Stimulated activated CD8-positive, alpha-beta memory T cell treated with anti-CD3 and anti-CD28 coated beads, Interleukin-7, amount 100 ng/mL, for 48 hours (primary cell): ENCODE measurements at regions not wholly inside any gene's neighbourhood (a gene's known extent, or its start where the extent isn't known, plus 50 kb on each side); places are given as distances from the start of the nearest gene placed in this dataset.
"Not testable (repeated sequence)": the region's sequence is repeated elsewhere in the genome, so short reads cannot be mapped to it uniquely, and the experiment has no call there.

Experiments used
- DNase-seq, 2 donors: peaks; one replicate each; pipeline ENCODE4 v3.0.0-alpha.2; 2020; ENCODE audit warnings: low read depth in 1 of 2; ENCODE audit errors: extremely low read depth in 1 of 2

- no peak for DNase-seq
Observed at GRCh38 chr14:103186909-103187586, 63.8 kb downstream of the TNFAIP2 start.

GRCh38 chr14:103187911-103188310 is 64.7 kb downstream of the TNFAIP2 start:
- DNase-seq = no peak

GRCh38 chr14:103188810-103189480 is 65.7 kb downstream of the TNFAIP2 start:
- peak in 1 of 2 donors; percentile 1 for DNase-seq

- DNase-seq = no peak
Observed at GRCh38 chr14:103189481-103190470, 66.5 kb downstream of the TNFAIP2 start.

- no peak for DNase-seq
Observed at GRCh38 chr14:103190741-103191140, 67.5 kb downstream of the TNFAIP2 start.

GRCh38 chr14:103191844-103192243 is 68.6 kb downstream of the TNFAIP2 start:
- no peak for DNase-seq

- DNase-seq = no peak
Observed at GRCh38 chr14:103192246-103192840, 69.1 kb downstream of the TNFAIP2 start.

GRCh38 chr14:103192861-103193260 is 69.6 kb downstream of the TNFAIP2 start:
- not testable (repeated sequence) for DNase-seq

GRCh38 chr14:103193491-103193890 is 70.2 kb downstream of the TNFAIP2 start:
- not testable (repeated sequence) for DNase-seq

GRCh38 chr14:103194256-103195045 is 71.2 kb downstream of the TNFAIP2 start:
- no peak for DNase-seq

- no peak for DNase-seq
Observed at GRCh38 chr14:103195828-103196615, 72.8 kb downstream of the TNFAIP2 start.

- DNase-seq = no peak
Observed at GRCh38 chr14:103196716-103197115, 73.5 kb downstream of the TNFAIP2 start.

- DNase-seq = no peak
Observed at GRCh38 chr14:103198131-103199105, 75.2 kb downstream of the TNFAIP2 start.

- no peak for DNase-seq
Observed at GRCh38 chr14:103199124-103199523, 75.9 kb downstream of the TNFAIP2 start.

GRCh38 chr14:103201801-103202200 is 78.5 kb downstream of the TNFAIP2 start:
- no peak for DNase-seq

- DNase-seq = no peak
Observed at GRCh38 chr14:103204852-103205540, 81.7 kb downstream of the TNFAIP2 start.

GRCh38 chr14:103205541-103205906 is 82.3 kb downstream of the TNFAIP2 start:
- no peak for DNase-seq

GRCh38 chr14:103206023-103206481 is 82.8 kb downstream of the TNFAIP2 start:
- no peak for DNase-seq
